Activated CD8-positive, alpha-beta memory T cell treated with anti-CD3 and anti-CD28 coated beads, Interleukin-2, amount 10 ng/mL, durations not matched to agents 7 days and 5 days (primary cell): ENCODE measurements at regions not wholly inside any gene's neighbourhood (a gene's known extent, or its start where the extent isn't known, plus 50 kb on each side); places are given as distances from the start of the nearest gene placed in this dataset.
"Not testable (repeated sequence)": the region's sequence is repeated elsewhere in the genome, so short reads cannot be mapped to it uniquely, and the experiment has no call there.

ENCODE experiments used
- ATAC-seq: fragments of 150-1000 bp; cut with Tn5 transposase; one replicate; pipeline ENCODE4 v1.10.0; 2021; ENCODE audit warnings: moderate library complexity
- CTCF ChIA-PET: fragments of 350-600 bp; sonication (Branson Sonifier 250); formaldehyde crosslinking; loops from one replicate; lab custom pipeline; 2021; ENCODE audit warnings: antibody characterized with exemption; lab: Charles Lee
- DNase-seq: peaks from one replicate; pipeline ENCODE4 v3.0.0-alpha.2; 2020
- H3K27ac Mint-ChIP-seq: one replicate; pipeline ENCODE4 v1.8.0; 2021; ENCODE audit warnings: mild to moderate bottlenecking, mixed read lengths
- H3K27me3 Mint-ChIP-seq: one replicate; pipeline ENCODE4 v1.8.0; 2021; ENCODE audit warnings: mixed read lengths
- H3K36me3 Mint-ChIP-seq: one replicate; pipeline ENCODE4 v1.8.0; 2021; ENCODE audit warnings: mild to moderate bottlenecking, mixed read lengths
- H3K4me1 Mint-ChIP-seq: one replicate; pipeline ENCODE4 v1.8.0; 2021; ENCODE audit warnings: mixed read lengths
- H3K4me3 Mint-ChIP-seq: one replicate; pipeline ENCODE4 v1.8.0; 2021; ENCODE audit warnings: mild to moderate bottlenecking, moderate library complexity, mixed read lengths
- H3K9me3 Mint-ChIP-seq: one replicate; pipeline ENCODE4 v1.8.0; 2022; ENCODE audit warnings: low read depth, mixed read lengths

- Mint-ChIP-seq H3K4me3 (no peak overlapping the region), H3K9me3 (peaks cover 4% of the 10 kb centered on the region), H3K27ac (no peak overlapping the region), H3K36me3 (no peaks in the 10 kb centered on the region), H3K4me1 (no peaks in the 10 kb centered on the region), H3K27me3 (no peaks in the 10 kb centered on the region)
- DNase-seq (no peak), ATAC-seq (no peak)
- CTCF ChIA-PET = no interaction called here
Observed at GRCh38 chr4:43457866-43458265, 565.4 kb downstream of the GRXCR1 start.

- ATAC-seq = no peak
- Mint-ChIP-seq H3K27me3 (no peaks in the 10 kb centered on the region), H3K27ac (no peak overlapping the region), H3K36me3 (no peaks in the 10 kb centered on the region), H3K4me3 (no peak overlapping the region), H3K9me3 (peaks cover 5% of the 10 kb centered on the region), H3K4me1 (no peaks in the 10 kb centered on the region)
- DNase-seq = no peak
- CTCF ChIA-PET = no interaction called here
Observed at GRCh38 chr4:43458293-43458692, 565.8 kb downstream of the GRXCR1 start.

- DNase-seq (no peak), ATAC-seq (no peak)
- H3K27ac Mint-ChIP-seq = no peak overlapping the region
- H3K36me3 Mint-ChIP-seq = peaks cover 1% of the 10 kb centered on the region
- no peak overlapping the region for H3K4me3 Mint-ChIP-seq
- CTCF ChIA-PET = no interaction called here
- H3K9me3 Mint-ChIP-seq = peaks cover 31% of the 10 kb centered on the region
- H3K27me3 Mint-ChIP-seq = no peaks in the 10 kb centered on the region
- H3K4me1 Mint-ChIP-seq = no peaks in the 10 kb centered on the region
Observed at GRCh38 chr4:43471950-43472349, 579.4 kb downstream of the GRXCR1 start.

GRCh38 chr4:43481526-43481925 lies 589.0 kb downstream of the GRXCR1 start:
- Mint-ChIP-seq H3K4me3 (no peak overlapping the region), H3K9me3 (peaks cover 8% of the 10 kb centered on the region), H3K4me1 (no peaks in the 10 kb centered on the region), H3K27ac (no peak overlapping the region), H3K36me3 (no peaks in the 10 kb centered on the region), H3K27me3 (no peaks in the 10 kb centered on the region)
- ATAC-seq (no peak), DNase-seq (no peak)
- CTCF ChIA-PET = no interaction called here

- H3K36me3 Mint-ChIP-seq = no peaks in the 10 kb centered on the region
- no peaks in the 10 kb centered on the region for H3K4me1 Mint-ChIP-seq
- DNase-seq = no peak
- ATAC-seq = no peak
- no peak overlapping the region for H3K27ac Mint-ChIP-seq
- CTCF ChIA-PET = no interaction called here
- no peaks in the 10 kb centered on the region for H3K27me3 Mint-ChIP-seq
- no peak overlapping the region for H3K4me3 Mint-ChIP-seq
- H3K9me3 Mint-ChIP-seq = peaks cover 16% of the 10 kb centered on the region
Observed at GRCh38 chr4:43485196-43485595, 592.7 kb downstream of the GRXCR1 start.

- H3K27me3 Mint-ChIP-seq = no peaks in the 10 kb centered on the region
Observed at GRCh38 chr4:43496188-43496587, 603.7 kb downstream of the GRXCR1 start.

GRCh38 chr4:43496602-43497001 lies 604.1 kb downstream of the GRXCR1 start:
- CTCF ChIA-PET = no interaction called here
- DNase-seq = no peak
- no peaks in the 10 kb centered on the region for H3K27me3 Mint-ChIP-seq
- H3K36me3 Mint-ChIP-seq = no peaks in the 10 kb centered on the region
- ATAC-seq = no peak
- H3K4me1 Mint-ChIP-seq = no peaks in the 10 kb centered on the region
- no peak overlapping the region for H3K27ac Mint-ChIP-seq
- peaks cover 2% of the 10 kb centered on the region for H3K9me3 Mint-ChIP-seq
- H3K4me3 Mint-ChIP-seq = no peak overlapping the region

More at GRCh38 chr4:43496188-43496587, 603.7 kb downstream of the GRXCR1 start:
- ATAC-seq (no peak), DNase-seq (no peak)
- no peak overlapping the region for H3K27ac Mint-ChIP-seq
- H3K4me1 Mint-ChIP-seq = no peaks in the 10 kb centered on the region
- peaks cover 2% of the 10 kb centered on the region for H3K9me3 Mint-ChIP-seq
- no peak overlapping the region for H3K4me3 Mint-ChIP-seq
- no peaks in the 10 kb centered on the region for H3K36me3 Mint-ChIP-seq
- CTCF ChIA-PET = no interaction called here

GRCh38 chr4:43505823-43506222 lies 613.3 kb downstream of the GRXCR1 start:
- CTCF ChIA-PET, H3K36me3 Mint-ChIP-seq, DNase-seq, H3K4me3 Mint-ChIP-seq, H3K27ac Mint-ChIP-seq, H3K27me3 Mint-ChIP-seq, H3K4me1 Mint-ChIP-seq, ATAC-seq: not testable (repeated sequence)
- H3K9me3 Mint-ChIP-seq = peaks cover 12% of the 10 kb centered on the region

- no peaks in the 10 kb centered on the region for H3K27me3 Mint-ChIP-seq
- H3K4me3 Mint-ChIP-seq = no peak overlapping the region
- no peak for ATAC-seq
- H3K9me3 Mint-ChIP-seq = peaks cover 3% of the 10 kb centered on the region
- no peak overlapping the region for H3K27ac Mint-ChIP-seq
- no peak for DNase-seq
- CTCF ChIA-PET = no interaction called here
- no peaks in the 10 kb centered on the region for H3K4me1 Mint-ChIP-seq
- H3K36me3 Mint-ChIP-seq = no peaks in the 10 kb centered on the region
Observed at GRCh38 chr4:43512253-43512652, 619.7 kb downstream of the GRXCR1 start.

GRCh38 chr4:43525646-43526045 lies 633.1 kb downstream of the GRXCR1 start:
- H3K36me3 Mint-ChIP-seq = no peaks in the 10 kb centered on the region
- DNase-seq = no peak
- CTCF ChIA-PET = no interaction called here
- H3K27ac Mint-ChIP-seq = no peak overlapping the region
- no peaks in the 10 kb centered on the region for H3K9me3 Mint-ChIP-seq
- ATAC-seq = no peak
- no peaks in the 10 kb centered on the region for H3K4me1 Mint-ChIP-seq
- H3K27me3 Mint-ChIP-seq = no peaks in the 10 kb centered on the region
- H3K4me3 Mint-ChIP-seq = no peak overlapping the region

GRCh38 chr4:43547561-43547960 lies 655.0 kb downstream of the GRXCR1 start:
- Mint-ChIP-seq H3K27me3 (no peaks in the 10 kb centered on the region), H3K4me3 (no peak overlapping the region), H3K4me1 (no peaks in the 10 kb centered on the region), H3K9me3 (peaks cover 9% of the 10 kb centered on the region), H3K36me3 (no peaks in the 10 kb centered on the region), H3K27ac (no peak overlapping the region)
- ATAC-seq (no peak), DNase-seq (no peak)
- CTCF ChIA-PET = no interaction called here

- no peak for DNase-seq
- Mint-ChIP-seq H3K9me3 (peaks cover 13% of the 10 kb centered on the region), H3K27ac (no peak overlapping the region), H3K4me1 (no peaks in the 10 kb centered on the region), H3K27me3 (no peaks in the 10 kb centered on the region), H3K36me3 (no peaks in the 10 kb centered on the region), H3K4me3 (no peak overlapping the region)
- CTCF ChIA-PET = no interaction called here
- no peak for ATAC-seq
Observed at GRCh38 chr4:43550981-43551627, 658.6 kb downstream of the GRXCR1 start.

GRCh38 chr4:43556262-43556661 lies 663.7 kb downstream of the GRXCR1 start:
- no peak overlapping the region for H3K4me3 Mint-ChIP-seq
- CTCF ChIA-PET = no interaction called here
- no peak for DNase-seq
- H3K27ac Mint-ChIP-seq = no peak overlapping the region
- no peaks in the 10 kb centered on the region for H3K27me3 Mint-ChIP-seq
- no peak for ATAC-seq
- H3K4me1 Mint-ChIP-seq = no peaks in the 10 kb centered on the region
- no peaks in the 10 kb centered on the region for H3K36me3 Mint-ChIP-seq
- peaks cover 8% of the 10 kb centered on the region for H3K9me3 Mint-ChIP-seq

GRCh38 chr4:43560047-43560446 lies 667.5 kb downstream of the GRXCR1 start:
- Mint-ChIP-seq H3K27me3 (no peaks in the 10 kb centered on the region), H3K27ac (no peak overlapping the region), H3K4me1 (no peaks in the 10 kb centered on the region), H3K36me3 (no peaks in the 10 kb centered on the region), H3K9me3 (peaks cover 2% of the 10 kb centered on the region), H3K4me3 (no peak overlapping the region)
- CTCF ChIA-PET = no interaction called here
- ATAC-seq (no peak), DNase-seq (no peak)

- Mint-ChIP-seq H3K27ac (no peak overlapping the region), H3K9me3 (peaks cover 7% of the 10 kb centered on the region), H3K27me3 (no peaks in the 10 kb centered on the region), H3K4me3 (no peak overlapping the region), H3K36me3 (no peaks in the 10 kb centered on the region), H3K4me1 (no peaks in the 10 kb centered on the region)
- ATAC-seq (no peak), DNase-seq (no peak)
- CTCF ChIA-PET = no interaction called here
Observed at GRCh38 chr4:43564107-43564506, 671.6 kb downstream of the GRXCR1 start.
